ENCODE measurements at regions not wholly inside any gene's neighbourhood (a gene's known extent, or its start where the extent isn't known, plus 50 kb on each side); places are given as distances from the start of the nearest gene placed in this dataset.

GRCh38 chr2:103819599-103819998 is 1034.3 kb upstream of the POU3F3 start:
- no peak for TF ChIP-seq REST (IDR thresholded peaks at IDR 0.05; ENCODE audit: unreplicated experiment)
- TF ChIP-seq CTCF (conservative IDR thresholded peaks at IDR 0.05; ENCODE audit: low read depth in 2 of 2) = no peak
- no peak for TF ChIP-seq ZNF114 (CRISPR knock-in tag; IDR thresholded peaks at IDR 0.05)
- TF ChIP-seq POLR2AphosphoS5 (IDR thresholded peaks at IDR 0.05; ENCODE audit: low read depth) = no peak
- TF ChIP-seq EZH2phosphoT487 (IDR thresholded peaks at IDR 0.05; ENCODE audit: unreplicated experiment) = no peak
- no peak for TF ChIP-seq JUNB (IDR thresholded peaks at IDR 0.05; ENCODE audit: unreplicated experiment)
- TF ChIP-seq CREB1 (CRISPR knock-in tag; IDR thresholded peaks at IDR 0.05; ENCODE audit: low read depth) = no peak
- TF ChIP-seq EZH2 (IDR thresholded peaks at IDR 0.05; ENCODE audit: low read depth, unreplicated experiment) = no peak
- no peak for TF ChIP-seq ETS1 (IDR thresholded peaks at IDR 0.05)
- TF ChIP-seq ZNF462 (CRISPR knock-in tag; IDR thresholded peaks at IDR 0.05) = no peak
- no peak for TF ChIP-seq ZNF331 (CRISPR knock-in tag; IDR thresholded peaks at IDR 0.05; ENCODE audit: low read depth)
